HepG2 (cell line): ENCODE measurements at regions not wholly inside any gene's neighbourhood (a gene's known extent, or its start where the extent isn't known, plus 50 kb on each side); places are given as distances from the start of the nearest gene placed in this dataset.

Source experiments
- ATAC-seq: fragments of 200-7000 bp; cut with Tn5 transposase; 3 replicates; pipeline ENCODE4 v1.9.1; 2020; ENCODE audit warnings: mild to moderate bottlenecking, moderate library complexity
- BruUV-seq: library from RNA; stranded (reverse); fragments of 400-500 nt; replicated peaks from 2 replicates; lab custom pipeline; 2021; lab: Mats Ljungman, UMichigan
- CTCF ChIA-PET: fragments of 300-600 bp; formaldehyde crosslinking; extraction: SDS; loops from one replicate; lab custom pipeline; 2021; ENCODE audit warnings: low total read pairs, inconsistent platforms, low intra/inter-chr PET ratio; lab: Yijun Ruan, JAX
- POLR2A ChIA-PET: fragments of 350-600 bp; sonication (Branson Sonifier 250); formaldehyde crosslinking; loops from one replicate; lab custom pipeline; 2020; ENCODE audit warnings: antibody characterized with exemption, inconsistent platforms; lab: Yijun Ruan, JAX
- DNase-seq: peaks from one replicate; pipeline ENCODE4 v3.0.0-alpha.2; 2015; ENCODE audit warnings: low spot score
- FAIRE-seq: peaks from 3 replicates; lab custom pipeline; 2011; peaks lifted over from hg19 to GRCh38; lab: Jason Lieb, UNC
- H2AFZ ChIP-seq: one replicate; pipeline ENCODE4 v1.6.1; 2011; ENCODE audit warnings: low read length, inconsistent platforms
- H3K27ac ChIP-seq: fragments of 300-600 bp; 3 replicates; pipeline ENCODE4 v1.8.0; 2011; ENCODE audit warnings: mixed run types, mild to moderate bottlenecking, mixed read lengths, low read length, inconsistent platforms; ENCODE audit not compliant: insufficient read depth; ENCODE audit errors: extremely low read length
- H3K27me3 ChIP-seq, 2 experiments: fragments of 200-600 bp in 1 of 2; 2 replicates in 1 of 2; 3 replicates in 1 of 2; pipeline versions ENCODE4 v1.6.0 to v1.8.0; 2011; ENCODE audit warnings: low read length in 2 of 2, mild to moderate bottlenecking in 2 of 2, moderate library complexity in 2 of 2, inconsistent platforms in 1 of 2; ENCODE audit not compliant: insufficient read depth in 2 of 2, control insufficient read depth in 1 of 2
- H3K36me3 ChIP-seq, 2 experiments: fragments of 200-600 bp in 1 of 2; replicated peaks in 1 of 2; 2 replicates in 1 of 2; 3 replicates in 1 of 2; pipeline versions ENCODE4 v1.5.1 to v1.8.0; 2011; ENCODE audit warnings: low read length in 2 of 2, inconsistent platforms in 1 of 2; ENCODE audit not compliant: insufficient read depth in 2 of 2, control insufficient read depth in 1 of 2
- H3K4me1 ChIP-seq: 2 replicates; pipeline ENCODE4 v1.5.1; 2012; ENCODE audit warnings: low read length, inconsistent platforms; ENCODE audit not compliant: insufficient read depth
- H3K4me2 ChIP-seq: 2 replicates; pipeline ENCODE4 v1.6.0; 2011; ENCODE audit warnings: low read depth, low read length, inconsistent platforms
- H3K4me3 ChIP-seq, 3 experiments: fragments of 200-600 bp in 1 of 3; sonication (generic), shearing (Covaris generic) in 1 of 3; replicated peaks in 1 of 3; 2 replicates each; pipeline ENCODE4 v1.5.1; 2011 to 2016; ENCODE audit warnings: low read length in 3 of 3, inconsistent platforms in 2 of 3, low read depth in 2 of 3, mild to moderate bottlenecking in 2 of 3, control low read depth in 1 of 3, mixed read lengths in 1 of 3; ENCODE audit not compliant: insufficient read depth in 1 of 3
- H3K79me2 ChIP-seq: one replicate; pipeline ENCODE4 v1.6.1; 2011; ENCODE audit warnings: low read length, inconsistent platforms; ENCODE audit not compliant: insufficient read depth
- H3K9ac ChIP-seq: 2 replicates; pipeline ENCODE4 v1.6.0; 2011; ENCODE audit warnings: mild to moderate bottlenecking, low read depth, low read length, inconsistent platforms; ENCODE audit not compliant: insufficient read depth
- H3K9me3 ChIP-seq: 2 replicates; pipeline ENCODE4 v1.5.1; 2012; ENCODE audit warnings: mild to moderate bottlenecking, low read length
- H4K20me1 ChIP-seq: 2 replicates; pipeline ENCODE4 v1.6.0; 2011; ENCODE audit warnings: inconsistent platforms, mild to moderate bottlenecking, low read length, moderate library complexity; ENCODE audit not compliant: insufficient read depth
- DNMT3B ChIP-seq: conservative IDR thresholded peaks from 2 replicates; pipeline ENCODE4 v1.6.1; 2016; ENCODE audit warnings: missing biosample characterization, control low read depth
- FOXO1 ChIP-seq: sonication (generic); formaldehyde crosslinking; IDR thresholded peaks from 2 replicates; pipeline ENCODE4 v1.4.0; 2020; ENCODE audit warnings: missing genetic modification reagents
- HES4 ChIP-seq: sonication (generic); formaldehyde crosslinking; IDR thresholded peaks from 2 replicates; pipeline ENCODE4 v1.9.0; 2021; ENCODE audit warnings: mild to moderate bottlenecking, missing genetic modification reagents, borderline replicate concordance
- KDM4B ChIP-seq: sonication (generic); formaldehyde crosslinking; IDR thresholded peaks from 2 replicates; pipeline ENCODE4 v1.4.0; 2020; ENCODE audit warnings: missing genetic modification reagents
- MAFK ChIP-seq, 2 experiments: IDR thresholded peaks in 1 of 2; conservative IDR thresholded peaks in 1 of 2; 2 replicates each; pipeline ENCODE4 v1.6.1; 2011; ENCODE audit warnings: improper control_type of control experiment in 2 of 2, low read length in 2 of 2
- MED1 ChIP-seq: sonication (generic); formaldehyde crosslinking; IDR thresholded peaks from 2 replicates; pipeline ENCODE4 v1.4.0; 2020; ENCODE audit warnings: missing genetic modification reagents
- SMAD3 ChIP-seq: sonication (generic); formaldehyde crosslinking; IDR thresholded peaks from 2 replicates; pipeline ENCODE4 v1.4.0; 2020; ENCODE audit warnings: missing genetic modification reagents
- TCF7 ChIP-seq: sonication (generic); IDR thresholded peaks from 2 replicates; pipeline ENCODE4 v1.6.1; 2016; ENCODE audit warnings: antibody characterized with exemption, low read depth
- ZNF12 ChIP-seq: sonication (generic); formaldehyde crosslinking; IDR thresholded peaks from 2 replicates; pipeline ENCODE4 v1.5.0; 2020; ENCODE audit warnings: missing genetic modification reagents
- ZNF720 ChIP-seq: sonication (generic); formaldehyde crosslinking; IDR thresholded peaks from 2 replicates; pipeline ENCODE4 v1.4.0; 2020; ENCODE audit warnings: missing genetic modification reagents
- WGBS: methylation state at CpG from one replicate; pipeline ENCODE4 v1.1.6; 2017; ENCODE audit warnings: low lambda C conversion rate; 5-methylcytosine and 5-hydroxymethylcytosine counted together
- in situ Hi-C: cut with HindIII; loops from 2 replicates; pipeline ENCODE4 v1.10.0; 2017; ENCODE audit warnings: low pct_unique_long_range_greater_than_20kb; ENCODE audit not compliant: extremely low pct_ligation_motif_present
- intact Hi-C: fragments of 100-400 bp; cut with micrococcal nuclease; formaldehyde crosslinking; loops from one replicate; pipeline ENCODE4 v1.10.0; 2022; ENCODE audit not compliant: unreplicated experiment
- TF ChIP-seq, protein P1 (sequence below): IDR thresholded peaks from 2 replicates; pipeline ENCODE4 v1.6.1; 2016
- TF ChIP-seq, protein P2 (sequence below): sonication (generic); formaldehyde crosslinking; IDR thresholded peaks from 2 replicates; pipeline ENCODE4 v1.4.0; 2020; ENCODE audit warnings: missing genetic modification reagents
- TF ChIP-seq, protein P3 (sequence below): sonication (generic); formaldehyde crosslinking; IDR thresholded peaks from 2 replicates; pipeline ENCODE4 v1.5.0; 2020; ENCODE audit warnings: missing genetic modification reagents, mild to moderate bottlenecking, borderline replicate concordance
- TF ChIP-seq, protein P4 (sequence below): sonication (generic); formaldehyde crosslinking; IDR thresholded peaks from 2 replicates; pipeline ENCODE4 v1.4.0; 2020; ENCODE audit warnings: missing genetic modification reagents, borderline replicate concordance
- TF ChIP-seq, protein P5 (sequence below): IDR thresholded peaks from 2 replicates; pipeline ENCODE4 v1.6.1; 2016; ENCODE audit warnings: missing biosample characterization, missing genetic modification reagents, low read depth
- TF ChIP-seq, protein P6 (sequence below): sonication (generic); formaldehyde crosslinking; IDR thresholded peaks from 2 replicates; pipeline ENCODE4 v1.5.1; 2020; ENCODE audit warnings: mild to moderate bottlenecking, moderate library complexity, missing genetic modification reagents

DNA sequence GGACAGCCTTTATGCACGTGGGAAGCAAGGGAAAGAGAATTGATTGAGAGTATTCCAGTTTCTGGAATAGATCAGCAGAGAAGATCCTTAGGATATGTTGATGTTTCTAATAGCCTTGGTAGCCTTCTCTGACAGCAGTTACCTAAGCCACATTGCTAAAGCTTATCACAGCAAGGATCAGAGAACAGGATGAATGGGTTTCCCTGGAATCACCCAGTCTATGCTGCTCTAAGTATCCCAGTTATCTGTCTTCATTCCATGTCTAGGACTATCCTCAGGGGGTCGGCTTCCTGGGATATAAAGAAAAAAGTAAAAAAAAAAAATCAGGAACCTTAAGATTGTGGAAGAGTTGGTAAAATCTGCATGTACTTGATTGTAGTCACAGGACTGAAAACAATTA lies 352.0 kb upstream of the AKR1E2 start:
- POLR2A ChIA-PET = no interaction called here
- H3K4me2 ChIP-seq = no peak overlapping the region
- no peaks in the 10 kb centered on the region for H3K36me3 ChIP-seq
- H3K4me1 ChIP-seq = no peaks in the 10 kb centered on the region
- CTCF ChIA-PET = no interaction called here
- no TSS peak for BruUV-seq
- in situ Hi-C loops = no loop called here
- no peaks in the 10 kb centered on the region for H3K79me2 ChIP-seq
- H2AFZ ChIP-seq = no peak overlapping the region
- WGBS = 3% methylated on average over 2 of the region's 2 CpGs
- intact Hi-C loops = no loop called here
- H3K27ac ChIP-seq = no peak overlapping the region
- H3K4me3 ChIP-seq = no peak overlapping the region
- H4K20me1 ChIP-seq = no peaks in the 10 kb centered on the region
- ATAC-seq = no peak
- peaks cover 0 to 7% of the 10 kb centered on the region in 2 experiments; a peak in 1 of 5 replicates for H3K27me3 ChIP-seq
- FAIRE-seq = no peak
- no peak for DNase-seq
- H3K9ac ChIP-seq = no peak overlapping the region
- H3K9me3 ChIP-seq = no peaks in the 10 kb centered on the region
- TF ChIP-seq MAFK (conservative IDR thresholded peaks at IDR 0.05 in 1 of 2, IDR thresholded peaks at IDR 0.05 in 1 of 2; ENCODE audit: low read length in 2 of 2) = no peak
- TF ChIP-seq, protein P1, sequence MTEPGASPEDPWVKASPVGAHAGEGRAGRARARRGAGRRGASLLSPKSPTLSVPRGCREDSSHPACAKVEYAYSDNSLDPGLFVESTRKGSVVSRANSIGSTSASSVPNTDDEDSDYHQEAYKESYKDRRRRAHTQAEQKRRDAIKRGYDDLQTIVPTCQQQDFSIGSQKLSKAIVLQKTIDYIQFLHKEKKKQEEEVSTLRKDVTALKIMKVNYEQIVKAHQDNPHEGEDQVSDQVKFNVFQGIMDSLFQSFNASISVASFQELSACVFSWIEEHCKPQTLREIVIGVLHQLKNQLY (CRISPR knock-in tag) = no peak
- no peak for TF ChIP-seq HES4
- TF ChIP-seq, protein P2, sequence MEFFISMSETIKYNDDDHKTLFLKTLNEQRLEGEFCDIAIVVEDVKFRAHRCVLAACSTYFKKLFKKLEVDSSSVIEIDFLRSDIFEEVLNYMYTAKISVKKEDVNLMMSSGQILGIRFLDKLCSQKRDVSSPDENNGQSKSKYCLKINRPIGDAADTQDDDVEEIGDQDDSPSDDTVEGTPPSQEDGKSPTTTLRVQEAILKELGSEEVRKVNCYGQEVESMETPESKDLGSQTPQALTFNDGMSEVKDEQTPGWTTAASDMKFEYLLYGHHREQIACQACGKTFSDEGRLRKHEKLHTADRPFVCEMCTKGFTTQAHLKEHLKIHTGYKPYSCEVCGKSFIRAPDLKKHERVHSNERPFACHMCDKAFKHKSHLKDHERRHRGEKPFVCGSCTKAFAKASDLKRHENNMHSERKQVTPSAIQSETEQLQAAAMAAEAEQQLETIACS (CRISPR knock-in tag) = no peak
- TF ChIP-seq DNMT3B (CRISPR knock-in tag) = no peak
- TF ChIP-seq KDM4B (CRISPR knock-in tag) = no peak
- TF ChIP-seq, protein P3, sequence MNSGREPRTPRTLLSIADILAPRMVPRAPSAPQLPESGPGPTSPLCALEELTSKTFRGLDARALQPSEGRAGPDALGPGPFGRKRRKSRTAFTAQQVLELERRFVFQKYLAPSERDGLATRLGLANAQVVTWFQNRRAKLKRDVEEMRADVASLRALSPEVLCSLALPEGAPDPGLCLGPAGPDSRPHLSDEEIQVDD (CRISPR knock-in tag) = no peak
- TF ChIP-seq ZNF12 (CRISPR knock-in tag) = no peak
- TF ChIP-seq, protein P4, sequence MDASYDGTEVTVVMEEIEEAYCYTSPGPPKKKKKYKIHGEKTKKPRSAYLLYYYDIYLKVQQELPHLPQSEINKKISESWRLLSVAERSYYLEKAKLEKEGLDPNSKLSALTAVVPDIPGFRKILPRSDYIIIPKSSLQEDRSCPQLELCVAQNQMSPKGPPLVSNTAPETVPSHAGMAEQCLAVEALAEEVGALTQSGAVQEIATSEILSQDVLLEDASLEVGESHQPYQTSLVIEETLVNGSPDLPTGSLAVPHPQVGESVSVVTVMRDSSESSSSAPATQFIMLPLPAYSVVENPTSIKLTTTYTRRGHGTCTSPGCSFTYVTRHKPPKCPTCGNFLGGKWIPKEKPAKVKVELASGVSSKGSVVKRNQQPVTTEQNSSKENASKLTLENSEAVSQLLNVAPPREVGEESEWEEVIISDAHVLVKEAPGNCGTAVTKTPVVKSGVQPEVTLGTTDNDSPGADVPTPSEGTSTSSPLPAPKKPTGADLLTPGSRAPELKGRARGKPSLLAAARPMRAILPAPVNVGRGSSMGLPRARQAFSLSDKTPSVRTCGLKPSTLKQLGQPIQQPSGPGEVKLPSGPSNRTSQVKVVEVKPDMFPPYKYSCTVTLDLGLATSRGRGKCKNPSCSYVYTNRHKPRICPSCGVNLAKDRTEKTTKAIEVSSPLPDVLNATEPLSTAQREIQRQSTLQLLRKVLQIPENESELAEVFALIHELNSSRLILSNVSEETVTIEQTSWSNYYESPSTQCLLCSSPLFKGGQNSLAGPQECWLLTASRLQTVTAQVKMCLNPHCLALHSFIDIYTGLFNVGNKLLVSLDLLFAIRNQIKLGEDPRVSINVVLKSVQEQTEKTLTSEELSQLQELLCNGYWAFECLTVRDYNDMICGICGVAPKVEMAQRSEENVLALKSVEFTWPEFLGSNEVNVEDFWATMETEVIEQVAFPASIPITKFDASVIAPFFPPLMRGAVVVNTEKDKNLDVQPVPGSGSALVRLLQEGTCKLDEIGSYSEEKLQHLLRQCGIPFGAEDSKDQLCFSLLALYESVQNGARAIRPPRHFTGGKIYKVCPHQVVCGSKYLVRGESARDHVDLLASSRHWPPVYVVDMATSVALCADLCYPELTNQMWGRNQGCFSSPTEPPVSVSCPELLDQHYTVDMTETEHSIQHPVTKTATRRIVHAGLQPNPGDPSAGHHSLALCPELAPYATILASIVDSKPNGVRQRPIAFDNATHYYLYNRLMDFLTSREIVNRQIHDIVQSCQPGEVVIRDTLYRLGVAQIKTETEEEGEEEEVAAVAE (CRISPR knock-in tag) = no peak
- TF ChIP-seq, protein P5, sequence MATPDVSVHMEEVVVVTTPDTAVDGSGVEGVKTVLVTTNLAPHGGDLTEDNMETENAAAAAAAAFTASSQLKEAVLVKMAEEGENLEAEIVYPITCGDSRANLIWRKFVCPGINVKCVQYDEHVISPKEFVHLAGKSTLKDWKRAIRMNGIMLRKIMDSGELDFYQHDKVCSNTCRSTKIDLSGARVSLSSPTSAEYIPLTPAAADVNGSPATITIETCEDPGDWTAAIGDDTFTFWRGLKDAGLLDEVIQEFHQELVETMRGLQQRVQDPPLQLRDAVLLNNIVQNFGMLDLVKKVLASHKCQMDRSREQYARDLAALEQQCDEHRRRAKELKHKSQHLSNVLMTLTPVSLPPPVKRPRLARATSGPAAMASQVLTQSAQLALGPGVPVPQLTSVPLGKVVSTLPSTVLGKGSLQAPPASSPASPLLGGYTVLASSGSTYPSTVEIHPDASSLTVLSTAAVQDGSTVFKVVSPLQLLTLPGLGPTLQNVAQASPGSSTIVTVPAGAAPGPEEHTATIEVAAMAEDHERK = no peak
- TF ChIP-seq MED1 (CRISPR knock-in tag) = no peak
- TF ChIP-seq, protein P6, sequence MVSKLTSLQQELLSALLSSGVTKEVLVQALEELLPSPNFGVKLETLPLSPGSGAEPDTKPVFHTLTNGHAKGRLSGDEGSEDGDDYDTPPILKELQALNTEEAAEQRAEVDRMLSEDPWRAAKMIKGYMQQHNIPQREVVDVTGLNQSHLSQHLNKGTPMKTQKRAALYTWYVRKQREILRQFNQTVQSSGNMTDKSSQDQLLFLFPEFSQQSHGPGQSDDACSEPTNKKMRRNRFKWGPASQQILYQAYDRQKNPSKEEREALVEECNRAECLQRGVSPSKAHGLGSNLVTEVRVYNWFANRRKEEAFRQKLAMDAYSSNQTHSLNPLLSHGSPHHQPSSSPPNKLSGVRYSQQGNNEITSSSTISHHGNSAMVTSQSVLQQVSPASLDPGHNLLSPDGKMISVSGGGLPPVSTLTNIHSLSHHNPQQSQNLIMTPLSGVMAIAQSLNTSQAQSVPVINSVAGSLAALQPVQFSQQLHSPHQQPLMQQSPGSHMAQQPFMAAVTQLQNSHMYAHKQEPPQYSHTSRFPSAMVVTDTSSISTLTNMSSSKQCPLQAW (CRISPR knock-in tag) = no peak
- no peak for TF ChIP-seq SMAD3
- TF ChIP-seq TCF7 = no peak
- TF ChIP-seq ZNF720 (CRISPR knock-in tag) = no peak
- TF ChIP-seq FOXO1 (CRISPR knock-in tag) = no peak
